DMS 273 treated with DMSO at 0.1 percent for 48 hours (cell line): ENCODE measurements at regions not wholly inside any gene's neighbourhood (a gene's known extent, or its start where the extent isn't known, plus 50 kb on each side); places are given as distances from the start of the nearest gene placed in this dataset.
"Not testable (repeated sequence)": the region's sequence is repeated elsewhere in the genome, so short reads cannot be mapped to it uniquely, and the experiment has no call there.

Source experiments
- DNase-seq: peaks from one replicate; lab custom pipeline; 2025; lab: John Stamatoyannopoulos, UW

DNA sequence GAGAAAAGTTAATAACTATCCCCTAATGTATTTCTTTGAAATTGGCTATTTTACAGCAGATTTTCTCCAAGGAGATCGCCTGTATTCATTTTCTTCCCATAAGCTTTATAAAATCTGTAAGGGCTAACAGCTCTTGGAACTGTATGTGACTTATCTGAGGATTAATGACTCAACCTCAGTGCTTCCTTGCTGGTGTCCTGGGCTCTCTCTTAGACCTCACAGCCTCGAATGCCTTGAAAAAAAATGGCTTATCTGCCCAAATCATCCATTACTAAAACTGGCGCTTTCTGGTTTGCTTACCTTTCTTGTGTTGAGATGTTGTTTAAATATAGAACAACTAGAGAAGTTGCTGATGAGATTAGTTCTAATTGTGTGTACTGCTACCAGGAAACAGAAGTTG lies 713.6 kb downstream of the SLC4A3 start:
- no peak for DNase-seq

- DNase-seq = no peak
Observed at GRCh38 chr2:220346919-220347318, 719.5 kb downstream of the SLC4A3 start.

GRCh38 chr2:220347626-220348025 lies 720.2 kb downstream of the SLC4A3 start:
- DNase-seq = no peak

DNA sequence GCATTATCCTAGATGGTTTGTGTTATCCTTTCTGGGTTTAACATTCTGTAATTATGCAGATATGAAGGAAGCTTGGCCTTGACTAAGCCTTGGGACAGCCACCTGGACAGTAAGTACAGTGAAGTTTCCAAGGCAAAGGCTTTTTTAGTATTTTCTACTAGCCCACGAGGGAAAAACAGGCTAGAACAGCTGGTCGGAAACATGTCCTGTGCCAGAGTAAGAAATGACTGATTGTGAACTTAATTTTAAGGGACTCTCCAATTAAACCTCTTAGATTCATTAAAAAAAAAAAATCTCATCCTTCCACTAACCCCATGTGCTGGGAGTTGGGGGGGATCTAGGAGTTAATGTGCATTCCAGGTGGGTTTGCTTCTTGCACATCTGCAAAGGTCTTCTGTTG lies 720.8 kb downstream of the SLC4A3 start:
- DNase-seq = no peak

DNA sequence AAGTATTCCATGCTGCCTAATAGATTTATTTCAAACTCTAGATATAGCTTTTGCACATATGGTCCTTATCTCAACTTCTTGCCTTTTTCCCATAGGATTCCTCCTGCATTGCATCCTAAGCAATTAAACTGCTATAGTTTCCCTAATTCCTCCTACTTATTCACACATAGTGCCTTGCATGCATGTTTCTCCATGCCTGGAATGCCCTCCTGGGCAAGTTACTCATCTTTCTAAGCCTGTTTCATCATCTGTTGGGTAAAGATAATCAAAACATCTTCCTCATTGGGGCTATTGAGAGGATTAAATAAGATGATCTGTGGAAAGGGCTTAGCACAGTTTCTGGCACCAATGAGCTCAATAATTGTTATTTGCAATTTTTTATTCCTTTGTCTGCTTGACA lies 726.5 kb downstream of the SLC4A3 start:
- no peak for DNase-seq

GRCh38 chr2:220356076-220356475 lies 728.6 kb downstream of the SLC4A3 start:
- DNase-seq = no peak

DNA sequence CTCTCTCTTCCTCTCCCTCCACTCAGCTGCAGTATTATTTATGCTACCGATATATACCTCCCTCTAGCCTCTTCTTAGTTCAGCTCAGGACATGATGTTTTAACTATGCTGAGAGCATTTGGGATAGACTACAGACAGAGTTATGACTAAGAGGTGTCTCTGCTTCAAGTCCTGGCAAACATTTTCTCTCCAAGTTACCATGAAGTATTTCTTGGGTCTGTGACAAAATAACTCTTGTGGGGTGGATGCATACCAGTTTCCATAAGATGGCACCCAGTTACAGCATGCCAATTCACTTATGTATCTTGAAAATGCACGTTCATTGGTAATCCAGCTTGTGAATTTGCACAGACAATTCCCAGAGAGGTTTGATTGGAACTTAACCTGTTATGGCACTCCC lies 737.6 kb downstream of the SLC4A3 start:
- no peak for DNase-seq

DNA sequence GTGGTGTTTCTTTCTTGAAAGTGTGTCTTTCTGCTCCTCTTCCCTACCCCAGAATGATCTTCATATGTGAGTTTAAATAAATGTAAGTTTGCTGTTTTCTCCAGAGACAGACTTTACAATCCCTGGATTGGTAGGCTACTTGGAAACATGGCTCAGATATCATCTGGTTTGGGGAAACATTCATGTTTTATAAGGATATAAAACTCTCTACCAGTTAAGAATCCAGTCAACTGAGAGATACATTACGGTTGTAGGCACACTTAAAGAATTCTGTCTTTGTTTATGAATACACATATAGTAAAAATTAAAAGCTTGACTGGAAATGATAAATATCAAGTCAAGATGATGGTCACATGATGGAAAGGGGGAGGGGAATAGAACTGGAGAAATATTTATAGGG lies 739.3 kb downstream of the SLC4A3 start:
- no peak for DNase-seq

DNA sequence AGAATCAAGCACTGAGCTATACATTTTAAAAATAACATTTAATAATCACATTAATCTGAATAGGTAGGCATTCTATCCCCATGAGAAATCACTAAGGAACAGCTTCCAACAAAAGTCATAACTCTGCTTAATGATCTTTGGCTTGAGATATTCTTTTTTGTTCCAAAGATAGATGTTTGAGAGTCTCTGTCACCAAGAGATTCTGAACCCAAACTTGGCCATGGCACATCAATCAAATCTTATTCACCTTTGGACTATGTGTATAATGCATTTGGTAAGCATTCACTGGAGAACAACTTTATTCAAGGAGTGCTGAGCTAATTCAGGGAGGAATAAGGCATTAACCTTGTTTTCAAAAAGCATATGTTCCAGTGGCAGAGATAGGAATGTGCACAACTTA lies 743.3 kb downstream of the SLC4A3 start:
- DNase-seq = no peak

DNA sequence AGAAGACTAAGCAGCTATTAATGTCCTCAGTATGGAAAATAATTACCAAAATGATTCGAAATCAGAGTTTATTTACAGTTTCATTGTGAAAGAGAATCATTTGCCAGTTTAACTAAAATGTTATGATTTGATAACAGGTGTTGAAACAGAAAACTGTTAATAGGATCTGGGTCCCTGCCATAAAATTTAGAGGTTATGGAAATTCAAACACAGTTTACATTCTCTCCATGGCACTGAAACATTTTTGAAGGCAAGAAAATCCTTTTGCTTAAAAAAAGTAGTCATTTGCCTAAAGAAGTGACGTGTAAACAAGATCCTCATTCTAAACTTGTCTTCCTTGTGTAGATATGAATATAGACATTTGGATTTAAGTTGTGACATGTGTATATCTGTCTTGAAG lies 743.8 kb downstream of the SLC4A3 start:
- no peak for DNase-seq

DNA sequence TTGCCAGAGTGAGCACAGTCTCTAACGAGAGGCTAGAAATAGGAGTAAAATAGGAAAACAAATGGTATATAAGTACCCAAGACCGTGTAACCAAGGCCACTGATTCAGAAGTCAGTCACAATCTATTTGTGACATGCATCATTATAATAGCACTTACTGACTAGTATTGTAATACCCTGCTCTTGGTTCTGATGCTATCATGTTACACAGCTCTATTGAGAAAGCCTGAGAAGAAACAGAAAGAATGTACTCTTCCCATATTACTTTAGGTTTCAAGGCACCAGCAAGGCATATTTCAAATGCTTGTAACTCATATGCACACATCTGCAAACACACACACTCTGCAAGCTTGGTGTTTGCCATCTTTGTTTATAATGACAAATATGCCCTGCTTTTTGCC lies 746.4 kb downstream of the SLC4A3 start:
- DNase-seq = no peak

- DNase-seq = no peak
Observed at GRCh38 chr2:220374282-220374681, 746.9 kb downstream of the SLC4A3 start.

DNA sequence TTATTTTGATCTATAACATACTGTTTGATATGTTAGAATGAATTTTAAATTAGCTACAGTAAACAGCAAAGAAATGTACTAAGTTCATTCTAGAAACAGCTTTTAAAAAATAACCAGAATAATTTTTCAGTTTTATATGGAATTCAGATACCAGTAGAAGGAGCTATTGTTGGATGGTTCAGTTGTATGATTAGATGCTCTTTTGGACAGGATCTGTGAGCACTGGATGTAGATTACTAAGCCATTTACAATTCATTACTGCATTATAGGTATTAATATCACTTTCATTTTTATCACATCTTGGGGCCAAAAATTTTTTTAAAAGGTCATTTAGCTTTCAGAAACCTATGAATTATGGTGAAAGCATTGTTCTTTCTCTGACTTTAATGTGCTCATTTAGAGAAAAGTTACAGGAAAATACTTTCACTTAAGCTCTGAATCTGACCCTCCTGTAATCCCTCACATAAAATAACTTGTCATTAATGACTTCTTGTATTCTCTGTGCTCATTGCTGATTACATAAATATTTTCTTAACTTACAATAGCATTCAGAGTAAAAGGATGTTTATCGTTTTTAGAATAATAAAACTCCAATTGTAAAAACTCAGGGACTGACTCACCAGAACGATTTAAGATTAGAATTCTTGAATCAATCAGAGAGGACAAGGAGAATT lies 750.2 kb downstream of the SLC4A3 start:
- no peak for DNase-seq

DNA sequence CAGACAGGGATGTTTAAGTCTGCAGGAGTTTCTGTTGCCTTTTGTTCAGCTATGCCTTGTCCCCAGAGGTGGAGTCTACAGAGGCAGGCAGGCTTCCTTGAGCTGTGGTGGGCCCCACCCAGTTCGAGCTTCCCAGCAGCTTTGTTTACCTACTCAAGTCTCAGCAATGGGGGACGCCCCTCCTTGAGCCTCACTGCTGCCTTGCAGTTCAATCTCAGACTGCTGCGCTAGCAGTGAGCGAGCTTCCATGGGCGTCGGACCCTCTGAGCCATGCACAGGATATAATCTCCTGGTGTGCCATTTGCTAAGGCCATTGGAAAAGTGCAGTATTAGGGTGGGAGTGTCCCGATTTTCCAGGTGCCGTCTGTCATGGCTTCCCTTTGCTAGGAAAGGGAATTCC lies 760.3 kb downstream of the SLC4A3 start:
- not testable (repeated sequence) for DNase-seq

DNA sequence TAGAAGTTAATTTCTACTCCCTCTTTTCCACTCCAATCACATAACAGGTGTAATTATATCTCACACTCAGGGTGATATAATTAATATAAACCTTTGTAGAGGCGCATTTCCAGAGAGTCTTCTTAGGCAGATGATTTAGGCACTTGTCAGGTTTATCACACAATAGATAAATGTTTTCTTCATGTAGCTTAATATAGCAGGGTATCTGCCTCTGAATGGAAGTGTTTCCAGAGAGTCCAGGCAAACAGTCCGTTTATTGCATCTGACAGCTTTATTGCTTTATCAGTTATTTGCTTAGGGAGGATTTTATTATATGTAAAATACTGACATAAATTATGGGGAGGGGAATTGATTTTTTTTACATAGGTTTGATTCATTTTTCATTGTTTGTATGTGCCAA lies 766.3 kb downstream of the SLC4A3 start:
- DNase-seq = no peak

- DNase-seq = peak; percentile 67
Observed at GRCh38 chr2:220394433-220394832, 767.0 kb downstream of the SLC4A3 start.

GRCh38 chr2:220396287-220396686 lies 768.9 kb downstream of the SLC4A3 start:
- DNase-seq = no peak

DNA sequence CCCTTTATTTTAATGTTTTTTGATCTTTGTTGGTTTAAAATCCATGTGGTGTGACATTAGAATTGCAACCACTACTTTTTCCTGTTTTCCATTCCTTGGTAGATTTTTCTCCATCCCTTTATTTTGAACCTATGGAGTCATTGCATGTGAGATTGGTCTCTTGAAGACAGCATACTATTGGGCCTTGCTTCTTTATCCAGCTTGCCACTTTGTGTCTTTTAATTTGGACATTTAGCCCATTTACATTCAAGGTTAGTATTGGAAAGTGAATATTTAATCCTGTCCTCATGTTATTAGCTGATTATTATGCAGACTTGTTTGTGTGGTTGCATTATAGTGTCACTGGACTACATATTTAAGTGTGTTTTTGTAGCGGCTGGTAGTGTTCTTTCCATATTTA lies 782.9 kb downstream of the SLC4A3 start:
- DNase-seq = no peak

DNA sequence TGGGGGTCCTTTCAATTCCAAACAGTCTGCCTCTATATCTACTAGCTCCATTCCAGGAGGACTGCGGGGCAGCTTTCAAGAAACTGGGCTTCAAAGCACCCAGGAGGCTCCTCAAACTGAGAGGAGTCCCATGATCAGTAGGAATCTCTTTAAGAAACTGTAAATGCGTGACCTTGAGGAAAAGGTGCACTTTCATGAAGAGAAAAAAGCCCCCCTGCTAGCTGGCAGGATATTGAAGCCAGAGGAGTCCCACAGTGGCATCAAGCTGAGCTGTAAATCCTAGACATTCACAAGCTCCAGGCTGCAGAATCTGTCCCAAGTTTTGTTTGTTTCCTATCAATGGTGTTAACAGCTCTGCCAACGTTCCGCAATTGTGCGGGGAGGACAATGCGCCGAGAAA lies 790.1 kb downstream of the SLC4A3 start:
- DNase-seq = no peak

- no peak for DNase-seq
Observed at GRCh38 chr2:220419647-220420046, 792.2 kb downstream of the SLC4A3 start.

DNA sequence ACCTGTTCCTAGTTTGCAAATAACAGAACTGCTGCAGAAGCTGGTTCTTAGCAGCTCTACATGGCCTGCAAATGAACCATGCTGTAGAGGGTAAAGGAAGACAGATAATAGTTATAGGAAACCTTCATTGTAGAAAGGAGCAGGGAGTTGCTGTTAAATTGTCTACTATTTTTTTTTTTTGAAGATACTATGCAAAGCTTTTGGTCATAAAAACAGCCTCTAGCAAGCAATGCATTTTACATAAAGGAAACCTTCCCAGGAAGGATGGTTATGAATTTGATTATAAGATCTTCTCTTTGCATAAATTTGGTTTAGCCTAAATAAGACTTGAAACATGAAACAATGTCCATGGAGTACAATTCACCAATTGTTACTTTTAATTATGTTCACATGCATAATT lies 793.4 kb downstream of the SLC4A3 start:
- DNase-seq = no peak

DNA sequence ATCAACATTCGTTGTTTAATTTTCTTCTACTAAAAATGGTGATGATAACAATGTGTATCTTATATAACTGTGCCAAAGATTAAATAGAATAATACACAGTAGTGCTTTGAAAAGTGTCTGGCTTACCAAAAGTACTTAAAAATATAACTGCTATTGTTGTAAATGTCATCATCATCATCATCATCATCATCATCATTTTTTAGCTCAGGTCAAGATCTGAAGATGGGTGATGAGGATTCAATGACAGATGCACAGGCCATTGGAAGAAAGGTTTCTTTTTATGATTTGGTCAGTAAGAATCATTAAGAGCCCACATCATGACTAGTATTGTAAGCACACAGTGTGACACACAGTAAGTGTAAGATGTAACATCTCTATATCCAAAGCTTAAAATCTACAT lies 795.2 kb downstream of the SLC4A3 start:
- DNase-seq = no peak

- DNase-seq = no peak
Observed at GRCh38 chr2:220424561-220424960, 797.1 kb downstream of the SLC4A3 start.

DNA sequence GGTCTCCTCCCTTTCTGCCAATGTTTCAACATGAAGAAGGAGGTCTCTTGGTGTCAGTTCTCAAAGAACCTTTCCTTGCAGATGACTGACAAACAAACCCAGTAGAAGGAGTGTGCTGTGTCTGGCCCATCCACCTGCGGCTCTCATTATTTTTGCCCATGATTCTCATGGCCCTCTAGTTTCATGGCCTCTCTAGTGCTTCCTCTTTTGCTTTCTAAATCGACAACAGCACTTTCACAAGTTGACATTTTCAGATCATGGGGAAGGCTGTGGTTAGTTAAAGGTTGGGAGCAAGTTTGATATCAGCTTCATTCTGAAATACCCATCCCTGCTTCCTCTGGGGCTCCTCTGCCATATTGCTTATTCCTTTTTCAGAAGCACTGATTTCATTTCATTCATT lies 805.2 kb downstream of the SLC4A3 start:
- DNase-seq = no peak

DNA sequence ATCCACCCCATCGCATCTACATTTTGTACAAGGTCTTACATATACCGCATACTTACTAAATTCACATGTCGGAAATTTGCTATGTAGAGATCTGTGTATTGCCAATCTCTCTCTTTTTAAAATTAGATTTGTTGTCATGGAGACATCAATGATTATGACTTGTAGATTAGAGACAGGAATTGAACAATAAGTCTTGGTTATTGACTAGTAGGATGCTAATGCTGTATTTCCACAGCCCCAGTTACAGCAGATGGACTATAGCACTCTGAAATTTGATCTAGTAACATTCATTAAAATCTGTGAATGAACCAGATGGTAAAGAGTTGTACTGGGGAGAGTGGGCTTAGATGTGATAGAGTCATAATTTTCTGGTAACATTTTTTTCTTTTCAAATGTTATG lies 805.7 kb downstream of the SLC4A3 start:
- DNase-seq = peak; percentile 87
